AG04450 (cell line): ENCODE measurements at regions not wholly inside any gene's neighbourhood (a gene's known extent, or its start where the extent isn't known, plus 50 kb on each side); places are given as distances from the start of the nearest gene placed in this dataset.
"Not testable (repeated sequence)": the region's sequence is repeated elsewhere in the genome, so short reads cannot be mapped to it uniquely, and the experiment has no call there.

Experiments
- CTCF ChIA-PET: fragments of 300-600, 350-600 bp; formaldehyde crosslinking; extraction: SDS; loops from one replicate; lab custom pipeline; 2022; ENCODE audit warnings: antibody characterized with exemption, inconsistent platforms; lab: Charles Lee
- POLR2A ChIA-PET: fragments of 350-600 bp; formaldehyde crosslinking; extraction: SDS; loops from one replicate; lab custom pipeline; 2021; ENCODE audit warnings: antibody characterized with exemption, inconsistent platforms; lab: Yijun Ruan, JAX
- DNase-seq: peaks from one replicate; pipeline ENCODE4 v3.0.0-alpha.2; 2011; ENCODE audit warnings: low read depth, low spot score
- H3K27ac ChIP-seq: one replicate; pipeline ENCODE4 v1.5.1; 2012; ENCODE audit warnings: low read depth, low read length, control low read depth
- H3K27me3 ChIP-seq: one replicate; pipeline ENCODE4 v1.6.0; 2012; ENCODE audit warnings: low read length; ENCODE audit not compliant: control insufficient read depth, insufficient read depth
- H3K4me3 ChIP-seq: 2 replicates; pipeline ENCODE4 v1.5.1; 2011; ENCODE audit warnings: mild to moderate bottlenecking, low read depth, low read length, control low read depth
- H3K9me3 ChIP-seq: 2 replicates; pipeline ENCODE4 v1.5.1; 2012; ENCODE audit warnings: low read length; ENCODE audit not compliant: control insufficient read depth, insufficient read depth
- CTCF ChIP-seq: IDR thresholded peaks from 2 replicates; pipeline ENCODE4 v1.5.1; 2011; ENCODE audit warnings: low read depth, low read length, control low read depth, inconsistent platforms

GRCh38 chr2:239819091-239819973 is 205.8 kb downstream of the NDUFA10 start:
- no peaks in the 10 kb centered on the region for H3K27me3 ChIP-seq
- DNase-seq, result no peak
- POLR2A ChIA-PET, result no interaction called here
- H3K9me3 ChIP-seq, result peaks cover 59% of the 10 kb centered on the region
- H3K4me3 ChIP-seq, result no peak overlapping the region
- CTCF ChIA-PET, result no interaction called here
- no peak overlapping the region for H3K27ac ChIP-seq
- TF ChIP-seq CTCF, result no peak

GRCh38 chr2:239818531-239819011 is 206.6 kb downstream of the NDUFA10 start:
- POLR2A ChIA-PET, result no interaction called here
- DNase-seq, result no peak
- no peak overlapping the region for H3K27ac ChIP-seq
- H3K9me3 ChIP-seq, result peaks cover 65% of the 10 kb centered on the region
- CTCF ChIA-PET, result no interaction called here
- no peak for TF ChIP-seq CTCF
- no peak overlapping the region for H3K4me3 ChIP-seq
- no peaks in the 10 kb centered on the region for H3K27me3 ChIP-seq

GRCh38 chr2:239818086-239818485 is 207.1 kb downstream of the NDUFA10 start:
- ChIA-PET CTCF (no interaction called here), POLR2A (no interaction called here)

GRCh38 chr2:239817468-239818031 is 207.6 kb downstream of the NDUFA10 start:
- DNase-seq, CTCF ChIA-PET: not testable (repeated sequence)
- H3K9me3 ChIP-seq, result peaks cover 73% of the 10 kb centered on the region

More at GRCh38 chr2:239818086-239818485, 207.1 kb downstream of the NDUFA10 start:
- Histone ChIP-seq H3K9me3 (peaks cover 70% of the 10 kb centered on the region), H3K27me3 (no peaks in the 10 kb centered on the region), H3K27ac (no peak overlapping the region), H3K4me3 (no peak overlapping the region)
- DNase-seq, result no peak
- no peak for TF ChIP-seq CTCF

GRCh38 chr2:239816576-239817467 is 208.3 kb downstream of the NDUFA10 start:
- Histone ChIP-seq H3K27ac (no peak overlapping the region), H3K9me3 (peaks cover 65% of the 10 kb centered on the region), H3K27me3 (no peaks in the 10 kb centered on the region), H3K4me3 (no peak overlapping the region)
- DNase-seq, result no peak
- TF ChIP-seq CTCF, result no peak
- ChIA-PET CTCF (no interaction called here), POLR2A (no interaction called here)

More at GRCh38 chr2:239817468-239818031, 207.6 kb downstream of the NDUFA10 start:
- H3K4me3 ChIP-seq, H3K27ac ChIP-seq, POLR2A ChIA-PET, H3K27me3 ChIP-seq: not testable (repeated sequence)
